ENCODE measurements at regions not wholly inside any gene's neighbourhood (a gene's known extent, or its start where the extent isn't known, plus 50 kb on each side); places are given as distances from the start of the nearest gene placed in this dataset.
"Not testable (repeated sequence)": the region's sequence is repeated elsewhere in the genome, so short reads cannot be mapped to it uniquely, and the experiment has no call there.

DNA sequence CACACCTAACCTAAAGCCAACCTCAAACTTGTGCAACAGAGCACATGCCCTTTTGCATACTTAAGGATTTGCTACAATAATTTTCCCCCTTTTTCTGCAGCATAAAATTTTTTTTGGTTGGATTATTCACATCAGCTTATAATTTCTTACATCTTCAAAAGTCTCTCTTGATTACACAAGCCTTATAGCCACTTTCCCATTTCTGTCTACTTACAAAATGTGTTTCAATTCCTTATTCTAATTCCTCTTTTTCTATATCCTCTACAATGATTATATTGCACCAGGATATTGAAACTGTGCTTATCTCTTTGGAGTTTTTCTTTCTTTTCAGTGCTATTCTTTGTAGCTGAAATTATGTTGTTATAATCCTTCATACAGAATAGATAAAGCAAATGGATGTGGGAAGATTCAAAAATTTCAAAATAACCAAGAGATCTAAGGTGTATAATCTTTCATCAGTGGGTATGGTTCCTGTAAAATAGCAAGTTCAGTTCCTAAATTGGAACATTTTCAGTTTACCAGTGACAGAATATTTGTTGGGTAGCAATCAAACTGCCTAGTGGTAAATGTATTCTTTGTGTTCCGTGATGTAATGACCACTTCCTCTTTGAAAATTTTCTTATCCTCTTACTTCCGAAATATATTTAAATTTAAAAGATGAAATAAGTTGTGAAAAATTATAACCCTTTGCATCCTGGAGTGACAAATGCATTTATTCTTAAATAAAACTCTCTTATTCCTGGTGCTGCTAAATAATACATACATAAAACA, 386.8 kb upstream of the CHD1 start:
- no peak for DNase-seq (ENCODE audit: low read depth in 2 of 2)

DNA sequence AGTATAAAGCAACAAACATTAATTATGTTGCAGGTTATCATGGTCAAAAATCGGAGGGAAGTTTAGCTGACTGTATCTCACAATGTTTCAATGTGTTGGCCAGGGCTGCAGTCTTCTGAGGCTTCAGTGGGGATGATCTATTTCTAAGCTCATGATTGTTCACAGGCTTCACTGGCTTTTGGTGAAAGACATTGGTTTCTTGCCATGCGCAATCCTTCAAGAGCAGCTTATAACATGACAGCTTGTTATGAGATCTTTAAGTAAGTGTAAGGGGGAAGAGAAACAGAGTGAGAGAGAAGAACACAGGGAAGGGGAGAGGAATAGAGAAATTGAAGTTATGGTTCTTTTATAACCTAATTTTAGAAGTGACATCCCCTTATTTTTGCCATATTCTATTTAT, 385.9 kb upstream of the CHD1 start:
- no peak for DNase-seq (ENCODE audit: low read depth in 2 of 2)

- no peak for DNase-seq (ENCODE audit: low read depth in 2 of 2)
Measured at GRCh38 chr5:99308131-99308530, 379.3 kb upstream of the CHD1 start.

DNA sequence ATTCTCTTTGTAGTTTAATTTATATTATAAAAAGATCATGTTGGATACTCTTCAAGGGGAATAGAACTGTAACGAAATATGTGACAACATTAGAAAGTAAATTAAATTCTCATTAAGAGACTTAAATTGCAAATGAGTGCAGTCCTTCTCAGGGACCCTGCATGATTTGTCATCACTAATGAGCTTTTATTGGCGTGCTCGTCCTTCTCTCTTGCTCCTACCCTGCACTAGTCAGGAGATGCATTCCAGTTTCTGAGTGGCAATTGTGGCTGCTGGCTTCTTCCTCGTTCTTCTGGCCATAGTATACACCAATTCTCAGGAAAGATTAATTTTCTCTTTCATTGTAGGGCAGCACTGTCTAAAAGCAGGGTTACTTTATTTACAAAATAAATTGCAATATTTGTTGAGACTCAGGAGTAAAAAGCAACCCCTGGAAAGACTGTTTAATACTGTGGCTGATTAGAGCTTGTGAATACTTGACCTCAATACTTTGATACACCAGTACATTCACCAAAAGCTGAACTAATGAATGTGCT, 376.3 kb upstream of the CHD1 start:
- DNase-seq (ENCODE audit: low read depth in 2 of 2), result no peak

DNA sequence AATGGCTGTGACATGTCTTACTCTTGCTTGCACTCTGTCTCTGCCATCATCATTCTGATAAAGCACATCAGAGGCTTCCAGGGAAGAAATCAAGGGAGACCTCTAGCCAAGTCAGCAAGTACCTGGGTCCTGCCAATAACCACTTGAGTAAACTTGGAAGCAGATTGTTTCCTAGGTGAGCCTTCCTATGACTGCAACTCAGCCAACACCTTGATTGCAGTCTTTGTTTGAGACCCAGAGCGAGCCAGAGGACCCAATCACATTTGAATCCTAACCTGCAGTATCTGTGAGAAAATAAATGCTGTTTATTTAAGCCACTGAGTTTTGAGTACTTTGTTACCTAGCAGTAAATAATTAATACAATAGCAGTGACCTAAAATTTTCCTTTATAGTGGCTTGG, 356.8 kb upstream of the CHD1 start:
- DNase-seq (ENCODE audit: low read depth in 2 of 2), result no peak

GRCh38 chr5:99275128-99275527, 346.3 kb upstream of the CHD1 start:
- no peak for DNase-seq (ENCODE audit: low read depth in 2 of 2)

DNA sequence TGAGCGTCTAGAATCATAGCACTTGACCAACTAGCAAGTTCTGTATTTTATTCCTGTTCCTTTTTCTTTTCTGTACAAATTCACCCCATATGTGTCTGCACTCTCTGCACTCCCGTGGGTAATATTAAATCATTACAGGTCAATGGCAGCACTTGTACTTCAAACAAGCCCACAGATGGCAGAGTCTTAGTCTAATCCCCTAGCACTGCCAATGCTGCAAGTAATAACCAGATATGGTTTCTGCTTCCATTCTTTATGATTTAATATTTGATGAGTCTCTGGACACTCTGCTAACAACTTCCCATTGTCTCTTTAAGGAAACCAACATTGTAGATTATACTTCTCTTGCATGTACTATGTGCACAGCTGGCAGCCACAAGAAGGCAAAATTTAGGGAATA, 343.8 kb upstream of the CHD1 start:
- no peak for DNase-seq (ENCODE audit: low read depth in 2 of 2)

- DNase-seq (ENCODE audit: low read depth in 2 of 2), result no peak
Measured at GRCh38 chr5:99258819-99259218, 330.0 kb upstream of the CHD1 start.

DNA sequence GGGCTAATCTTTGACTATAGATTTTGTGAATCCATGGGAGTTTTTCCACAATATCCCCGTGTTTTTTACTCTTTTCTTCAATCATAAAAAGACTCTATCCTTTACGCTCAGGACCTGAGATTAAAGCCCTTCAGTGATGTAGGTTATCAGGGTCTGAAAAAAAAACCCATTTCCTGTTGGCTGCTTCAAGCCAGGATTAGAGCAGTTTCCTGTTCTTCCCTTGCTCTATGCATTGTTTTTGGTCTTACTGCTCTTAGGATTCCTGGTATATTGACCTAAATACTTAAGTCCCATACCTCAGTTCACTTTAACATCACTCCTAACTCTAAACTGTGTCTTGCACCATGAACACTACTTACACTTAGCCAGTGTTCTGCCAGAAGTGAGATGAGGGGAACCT, 319.3 kb upstream of the CHD1 start:
- no peak for DNase-seq (ENCODE audit: low read depth in 2 of 2)

GRCh38 chr5:99247346-99247745, 318.5 kb upstream of the CHD1 start:
- no peak for DNase-seq (ENCODE audit: low read depth in 2 of 2)

GRCh38 chr5:99243111-99243510, 314.3 kb upstream of the CHD1 start:
- DNase-seq (ENCODE audit: low read depth in 2 of 2), result no peak

- no peak for DNase-seq (ENCODE audit: low read depth in 2 of 2)
Measured at GRCh38 chr5:99239826-99240360, 311.1 kb upstream of the CHD1 start.

- DNase-seq (ENCODE audit: low read depth in 2 of 2), result no peak
Measured at GRCh38 chr5:99191206-99191745, 262.5 kb upstream of the CHD1 start.

DNA sequence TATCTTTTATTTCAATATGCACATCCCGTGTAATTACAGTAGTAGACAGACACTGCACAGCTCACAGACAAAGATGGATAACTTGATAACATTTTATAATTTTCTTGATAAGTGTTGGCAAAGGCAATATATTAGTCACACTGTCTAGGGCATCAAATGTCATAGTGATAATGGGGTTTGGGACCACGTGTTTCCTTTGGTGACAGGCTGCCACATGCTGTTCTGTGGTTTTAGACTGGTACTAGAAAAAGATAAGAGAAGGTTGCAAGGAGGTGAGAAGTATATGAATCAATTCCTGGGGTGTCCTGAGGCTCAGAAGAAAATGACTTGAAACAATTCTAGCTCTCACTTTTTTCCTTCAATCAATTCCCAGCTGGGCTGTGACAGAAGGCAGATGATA, 258.8 kb upstream of the CHD1 start:
- no peak for DNase-seq (ENCODE audit: low read depth in 2 of 2)

DNA sequence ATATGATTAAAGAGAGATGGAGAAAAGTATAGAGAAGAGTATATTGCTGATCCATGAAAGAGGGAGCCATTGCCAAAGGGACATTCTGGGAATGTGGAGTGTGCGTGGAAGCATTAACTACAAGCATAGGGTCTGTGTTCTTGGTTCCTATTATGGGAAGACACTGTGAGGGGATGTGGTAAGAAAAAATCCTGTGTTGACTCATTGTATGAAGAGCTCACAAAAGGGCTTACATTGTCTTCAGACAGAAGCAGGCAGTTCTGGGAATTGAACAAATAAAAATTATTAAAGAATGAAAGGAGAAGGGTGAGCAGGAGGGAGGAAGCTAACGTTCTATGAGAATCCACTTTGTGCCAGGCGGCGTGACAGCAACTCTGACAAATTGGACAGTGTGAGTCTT, 250.4 kb upstream of the CHD1 start:
- DNase-seq (ENCODE audit: low read depth in 2 of 2), result no peak

- DNase-seq (ENCODE audit: low read depth in 2 of 2), result no peak
Measured at GRCh38 chr5:99177796-99178195, 249.0 kb upstream of the CHD1 start.

- no peak for DNase-seq (ENCODE audit: low read depth in 2 of 2)
Measured at GRCh38 chr5:99176186-99176585, 247.4 kb upstream of the CHD1 start.

DNA sequence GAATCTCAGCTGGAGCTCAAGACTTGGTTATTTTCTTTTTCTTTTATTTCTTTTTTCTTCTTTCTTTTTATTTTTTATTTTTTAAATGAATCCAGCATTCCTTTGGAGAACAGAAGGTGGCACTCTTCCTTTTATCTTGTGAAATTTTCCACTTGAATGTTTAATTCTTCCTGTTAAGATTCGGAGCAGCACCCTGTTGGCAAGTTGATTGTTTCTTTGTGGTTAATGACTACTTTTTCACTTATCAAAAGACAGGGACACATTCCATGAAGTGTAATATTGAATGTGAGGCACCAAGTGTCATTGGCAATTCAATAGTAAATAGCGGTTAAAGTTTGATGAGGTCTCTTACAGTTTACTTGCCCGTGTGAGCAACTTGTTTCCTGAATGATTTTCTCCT, 240.5 kb upstream of the CHD1 start:
- DNase-seq (ENCODE audit: low read depth in 2 of 2), result no peak

GRCh38 chr5:99161538-99161937, 232.7 kb upstream of the CHD1 start:
- not testable (repeated sequence) for DNase-seq (ENCODE audit: low read depth in 2 of 2)

DNA sequence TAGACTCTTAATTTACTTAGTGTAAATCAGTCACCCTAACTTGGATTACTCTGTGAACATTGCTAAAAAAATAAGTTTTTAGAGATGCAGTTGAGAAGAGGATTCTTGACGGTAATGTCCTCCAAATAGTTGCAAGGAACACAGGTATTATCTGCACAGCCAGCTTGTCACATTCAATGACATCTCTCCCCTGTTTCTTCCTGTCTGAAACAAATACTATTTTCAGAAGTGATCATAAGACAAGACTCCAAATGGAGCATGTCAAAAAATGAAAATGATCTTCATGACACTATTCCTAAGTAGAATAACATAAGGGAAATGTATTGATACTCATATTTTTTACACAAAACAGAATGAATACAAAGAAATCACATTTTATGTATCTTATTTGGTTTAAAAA, 227.9 kb upstream of the CHD1 start:
- no peak for DNase-seq (ENCODE audit: low read depth in 2 of 2)

- not testable (repeated sequence) for DNase-seq (ENCODE audit: low read depth in 2 of 2)
Measured at GRCh38 chr5:99143283-99143795, 214.5 kb upstream of the CHD1 start.

- no peak for DNase-seq (ENCODE audit: low read depth in 2 of 2)
Measured at GRCh38 chr5:99141534-99142128, 212.8 kb upstream of the CHD1 start.

- no peak for DNase-seq (ENCODE audit: low read depth in 2 of 2)
Measured at GRCh38 chr5:99138911-99139310, 210.1 kb upstream of the CHD1 start.

Measured in stimulated activated CD8-positive, alpha-beta memory T cell treated with anti-CD3 and anti-CD28 coated beads, Interleukin-15, amount 100 ng/mL, for 4 hours (primary cell).